GM12891 (cell line): ENCODE measurements at regions not wholly inside any gene's neighbourhood (a gene's known extent, or its start where the extent isn't known, plus 50 kb on each side); places are given as distances from the start of the nearest gene placed in this dataset.

Experiments
- DNase-seq: peaks from one replicate; pipeline ENCODE4 v3.0.0; 2011; ENCODE audit warnings: low spot score; ENCODE audit not compliant: insufficient read length
- FAIRE-seq: peaks from 2 replicates; lab custom pipeline; 2011; peaks lifted over from hg19 to GRCh38; lab: Jason Lieb, UNC
- PAX5 ChIP-seq: IDR thresholded peaks from 2 replicates; pipeline ENCODE4 v1.6.1; 2011; ENCODE audit warnings: low read length, moderate library complexity, mild to moderate bottlenecking; ENCODE audit not compliant: insufficient read depth, severe bottlenecking
- POLR2A ChIP-seq: IDR thresholded peaks from 2 replicates; pipeline ENCODE4 v1.6.1; 2011; ENCODE audit warnings: low read depth, low read length, control low read depth
- POLR2AphosphoS5 ChIP-seq: IDR thresholded peaks from 2 replicates; pipeline ENCODE4 v1.6.1; 2011; ENCODE audit warnings: low read depth, low read length, control low read depth
- POU2F2 ChIP-seq: IDR thresholded peaks from 2 replicates; pipeline ENCODE4 v1.6.1; 2011; ENCODE audit warnings: low read depth, mild to moderate bottlenecking, control low read depth, low read length, moderate library complexity
- SPI1 ChIP-seq: IDR thresholded peaks from 2 replicates; pipeline ENCODE4 v1.6.1; 2011; ENCODE audit warnings: low read depth, low read length, control low read depth
- TAF1 ChIP-seq: IDR thresholded peaks from 2 replicates; pipeline ENCODE4 v1.6.1; 2011; ENCODE audit warnings: low read depth, low read length, control low read depth

DNA sequence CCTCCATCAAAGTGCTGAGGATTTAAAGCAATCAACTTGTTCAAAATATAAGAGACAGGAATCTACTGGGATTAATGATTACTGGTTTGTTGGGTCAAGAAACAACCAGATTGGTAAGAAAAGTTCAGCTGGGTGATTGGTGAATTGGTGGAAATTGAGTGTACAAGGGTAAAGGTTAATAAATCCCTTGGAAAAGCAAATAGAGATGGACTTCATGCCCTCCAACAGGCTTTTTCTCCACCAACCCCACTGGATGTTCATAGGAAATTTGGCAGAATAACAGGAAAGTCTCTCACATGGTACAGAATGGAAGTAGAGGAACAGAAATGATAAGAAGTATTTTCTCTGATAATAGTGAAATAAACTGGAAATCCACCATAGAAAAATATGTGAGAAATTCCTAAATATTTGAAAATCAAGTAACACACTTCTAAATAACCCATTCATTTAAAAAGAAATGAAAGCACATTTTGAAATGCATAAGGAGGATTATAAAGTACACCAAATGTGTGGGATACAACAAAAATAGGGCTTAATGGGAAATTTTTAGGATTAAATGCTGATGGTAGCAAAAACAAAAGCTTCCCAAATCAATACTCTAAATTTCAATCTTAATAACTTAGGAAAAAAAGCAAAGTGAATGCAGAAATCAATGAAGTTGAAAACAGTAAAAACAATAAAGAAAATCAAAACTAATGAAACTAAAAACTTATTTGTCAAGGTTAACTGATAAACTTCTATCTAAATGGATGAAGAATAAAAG is 426.2 kb downstream of the HTR1A start:
- FAIRE-seq (no peak), DNase-seq (no peak)
- TF ChIP-seq POU2F2 (no peak), PAX5 (no peak), POLR2AphosphoS5 (no peak), POLR2A (no peak), SPI1 (no peak), TAF1 (no peak)

- TF ChIP-seq PAX5 (no peak), POLR2A (no peak), TAF1 (no peak), POLR2AphosphoS5 (no peak), POU2F2 (no peak), SPI1 (no peak)
- no peak for DNase-seq
- no peak for FAIRE-seq
Observed at GRCh38 chr5:63524281-63524680, 438.0 kb downstream of the HTR1A start.

DNA sequence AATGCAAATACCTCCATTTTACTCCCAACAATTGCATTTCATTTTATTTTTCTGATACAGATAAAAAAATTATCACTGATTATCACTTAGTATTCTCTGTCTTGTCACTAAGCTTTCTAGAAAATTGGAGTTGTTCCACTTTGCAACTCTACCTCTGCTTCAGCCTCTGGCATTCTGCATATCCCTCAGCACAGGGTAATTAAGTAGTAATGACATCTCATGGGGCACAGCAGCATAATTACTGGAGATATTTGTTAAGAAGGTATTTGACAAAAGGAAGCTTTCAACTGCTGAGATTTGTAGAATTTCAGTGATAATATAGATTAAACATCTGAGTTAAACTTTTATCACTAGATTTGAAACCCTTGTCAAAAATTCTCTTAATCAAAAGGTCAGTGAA is 446.2 kb downstream of the HTR1A start:
- FAIRE-seq (no peak), DNase-seq (no peak)
- TF ChIP-seq POLR2A (no peak), TAF1 (no peak), POU2F2 (no peak), PAX5 (no peak), POLR2AphosphoS5 (no peak)

- no peak for TF ChIP-seq PAX5
- TF ChIP-seq POU2F2: no peak
- no peak for TF ChIP-seq POLR2AphosphoS5
- no peak for TF ChIP-seq POLR2A
- no peak for TF ChIP-seq TAF1
- no peak for TF ChIP-seq SPI1
- DNase-seq (no peak), FAIRE-seq (no peak)
Observed at GRCh38 chr5:63500242-63500641, 462.0 kb downstream of the HTR1A start.

DNA sequence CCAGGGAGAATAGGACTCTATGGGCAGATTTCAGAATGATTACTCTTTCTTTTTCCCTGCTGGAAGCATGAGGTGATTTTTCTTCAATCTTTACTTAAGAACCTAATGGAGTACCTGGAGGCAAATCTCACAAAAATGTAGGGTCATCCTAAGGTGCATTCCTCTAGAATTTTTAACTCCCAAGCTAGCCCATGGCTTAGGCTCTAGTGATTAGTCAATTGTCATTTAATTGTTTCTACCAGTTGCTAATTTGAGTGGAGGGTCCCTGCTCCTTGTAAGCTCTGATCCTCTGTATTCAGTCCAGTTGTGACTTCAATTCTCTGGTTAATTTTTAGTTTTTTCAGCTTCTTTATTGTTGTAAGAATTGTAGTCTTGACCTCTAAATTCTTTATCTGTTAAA is 467.0 kb downstream of the HTR1A start:
- no peak for FAIRE-seq
- DNase-seq: no peak
- TF ChIP-seq POLR2A (no peak), TAF1 (no peak), POU2F2 (no peak), SPI1 (no peak), POLR2AphosphoS5 (no peak), PAX5 (no peak)

- TF ChIP-seq SPI1: peak; percentile 69
- TF ChIP-seq TAF1: no peak
- no peak for FAIRE-seq
Observed at GRCh38 chr5:63483338-63483737, 478.9 kb downstream of the HTR1A start.

DNA sequence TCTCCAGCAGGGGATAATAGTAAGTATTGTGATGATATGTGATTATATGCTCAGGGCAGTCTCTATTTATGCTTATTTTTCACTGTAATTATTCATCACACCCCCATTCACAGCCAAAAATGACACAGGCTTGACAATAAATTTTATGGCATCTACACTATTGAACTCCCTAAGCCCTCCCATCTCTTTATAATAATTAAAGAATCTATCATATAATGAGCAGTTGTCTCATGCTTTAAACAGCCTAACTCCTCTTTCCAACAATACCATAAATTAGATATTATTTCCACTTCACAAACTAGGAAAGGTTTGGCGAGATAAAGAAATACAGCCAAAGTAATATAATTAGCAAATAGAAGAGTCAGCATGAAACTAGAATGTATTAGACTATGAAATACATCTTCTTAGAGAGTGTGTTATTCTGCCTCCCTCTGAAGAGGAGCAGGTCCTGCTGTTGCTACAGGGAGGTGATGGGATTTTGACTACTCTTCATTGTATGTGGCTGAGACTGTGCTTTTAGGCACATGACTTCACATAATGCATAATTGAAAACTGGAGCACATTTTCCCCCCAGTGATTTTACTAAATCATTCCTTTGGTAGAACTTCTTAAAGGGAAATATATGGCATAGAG is 488.8 kb downstream of the HTR1A start:
- DNase-seq: no peak
- no peak for FAIRE-seq
- TF ChIP-seq POU2F2 (no peak), POLR2AphosphoS5 (no peak), TAF1 (no peak), PAX5 (no peak), POLR2A (no peak), SPI1 (no peak)

More at GRCh38 chr5:63483338-63483737, 478.9 kb downstream of the HTR1A start:
- no peak for DNase-seq

GRCh38 chr5:63456279-63456678 is 506.0 kb downstream of the HTR1A start:
- TF ChIP-seq POLR2A (no peak), TAF1 (no peak), POLR2AphosphoS5 (no peak), POU2F2 (no peak), PAX5 (no peak), SPI1 (no peak)
- no peak for DNase-seq
- no peak for FAIRE-seq

- no peak for TF ChIP-seq TAF1
- no peak for TF ChIP-seq PAX5
- no peak for TF ChIP-seq POLR2A
- no peak for TF ChIP-seq POU2F2
- TF ChIP-seq SPI1: no peak
- no peak for TF ChIP-seq POLR2AphosphoS5
- DNase-seq (no peak), FAIRE-seq (no peak)
Observed at GRCh38 chr5:63451188-63451587, 511.1 kb downstream of the HTR1A start.

GRCh38 chr5:63439537-63439936 is 522.7 kb downstream of the HTR1A start:
- DNase-seq (no peak), FAIRE-seq (no peak)
- TF ChIP-seq TAF1 (no peak), SPI1 (no peak), PAX5 (no peak), POU2F2 (no peak), POLR2A (no peak), POLR2AphosphoS5 (no peak)
